ENCODE measurements at regions not wholly inside any gene's neighbourhood (a gene's known extent, or its start where the extent isn't known, plus 50 kb on each side); places are given as distances from the start of the nearest gene placed in this dataset.
"Not testable (repeated sequence)": the region's sequence is repeated elsewhere in the genome, so short reads cannot be mapped to it uniquely, and the experiment has no call there.

DNA sequence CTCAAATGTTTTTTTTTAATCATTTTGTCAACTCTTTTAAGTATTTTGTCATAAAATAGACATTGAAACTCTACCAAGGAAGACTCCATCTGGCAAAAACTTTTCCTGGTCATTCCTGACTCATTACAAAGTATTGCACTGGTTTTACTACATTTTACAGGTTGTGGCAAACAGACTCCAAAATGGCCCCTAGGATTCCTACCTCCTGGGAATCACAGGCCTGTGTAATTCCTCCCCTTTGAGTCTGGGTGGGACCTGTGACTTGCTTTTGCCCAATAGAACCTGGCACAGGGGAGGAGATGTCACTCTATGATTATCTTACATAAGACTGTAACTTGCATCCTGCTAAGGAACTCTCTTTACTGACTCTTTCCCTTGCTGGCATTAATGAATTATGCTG, 123.6 kb upstream of the KCNJ6 start:
- in situ Hi-C loops (cut with HindIII; ENCODE audit: low sequenced_read_pairs), result loop anchor here (10.0 kb wide), 1 partner anchor 115 kb away; no protein-coding TSS in a partner anchor

- in situ Hi-C loops (cut with HindIII; ENCODE audit: low sequenced_read_pairs), result loop anchor here (10.0 kb wide), 1 partner anchor 113 kb away; no protein-coding TSS in a partner anchor
Measured at GRCh38 chr21:38041493-38041892, 125.2 kb upstream of the KCNJ6 start.

GRCh38 chr21:38042246-38042645, 126.0 kb upstream of the KCNJ6 start:
- in situ Hi-C loops (cut with HindIII; ENCODE audit: low sequenced_read_pairs), result loop anchor here (10.0 kb wide), 1 partner anchor 113 kb away; no protein-coding TSS in a partner anchor

GRCh38 chr21:38048167-38048566, 131.9 kb upstream of the KCNJ6 start:
- in situ Hi-C loops (cut with HindIII; ENCODE audit: low sequenced_read_pairs), result loop anchor here (10.0 kb wide), 1 partner anchor 107 kb away; no protein-coding TSS in a partner anchor

- in situ Hi-C loops (cut with HindIII; ENCODE audit: low sequenced_read_pairs), result no loop called here
Measured at GRCh38 chr21:38054334-38054733, 138.1 kb upstream of the KCNJ6 start.

- in situ Hi-C loops (cut with HindIII; ENCODE audit: low sequenced_read_pairs), result no loop called here
Measured at GRCh38 chr21:38056481-38056880, 140.2 kb upstream of the KCNJ6 start.

DNA sequence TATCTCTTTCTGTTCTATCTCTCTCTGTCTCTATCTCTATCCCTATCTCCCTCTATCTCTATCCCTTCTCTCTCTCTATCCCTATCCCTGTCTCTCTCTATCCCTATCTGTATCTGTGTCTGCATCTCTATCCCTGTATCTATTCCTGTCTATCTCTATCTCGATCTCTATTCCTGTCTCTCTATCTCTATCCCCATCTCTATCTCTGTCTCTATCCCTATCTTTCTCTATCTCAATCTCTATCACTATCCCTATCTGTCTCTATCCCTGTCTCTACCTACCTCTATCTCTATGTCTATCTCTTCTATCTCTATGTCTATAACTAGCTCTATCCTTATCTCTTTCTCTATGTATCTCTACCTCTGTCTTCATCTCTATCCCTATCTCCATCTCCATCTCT, 141.4 kb upstream of the KCNJ6 start:
- in situ Hi-C loops (cut with HindIII; ENCODE audit: low sequenced_read_pairs), result no loop called here

DNA sequence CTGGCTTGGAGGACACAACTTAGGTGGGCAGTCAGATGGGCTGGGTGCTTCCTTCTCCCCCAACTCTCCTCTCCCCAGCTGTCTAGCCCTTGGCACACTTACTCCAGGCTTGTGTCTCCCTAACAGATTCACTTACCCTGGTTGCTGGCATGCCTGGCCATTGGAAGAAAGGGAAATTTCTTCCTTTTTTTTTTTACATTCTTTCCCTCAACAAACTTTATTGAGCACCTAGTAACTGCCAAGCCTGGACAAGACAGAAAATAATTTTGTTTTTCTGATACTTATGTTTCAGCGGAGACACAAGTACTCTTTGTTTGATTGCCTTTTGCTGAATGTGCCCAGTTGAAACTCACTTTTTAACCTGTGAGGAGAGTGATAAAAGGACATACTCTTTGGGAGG, 144.3 kb upstream of the KCNJ6 start:
- in situ Hi-C loops (cut with HindIII; ENCODE audit: low sequenced_read_pairs), result no loop called here

DNA sequence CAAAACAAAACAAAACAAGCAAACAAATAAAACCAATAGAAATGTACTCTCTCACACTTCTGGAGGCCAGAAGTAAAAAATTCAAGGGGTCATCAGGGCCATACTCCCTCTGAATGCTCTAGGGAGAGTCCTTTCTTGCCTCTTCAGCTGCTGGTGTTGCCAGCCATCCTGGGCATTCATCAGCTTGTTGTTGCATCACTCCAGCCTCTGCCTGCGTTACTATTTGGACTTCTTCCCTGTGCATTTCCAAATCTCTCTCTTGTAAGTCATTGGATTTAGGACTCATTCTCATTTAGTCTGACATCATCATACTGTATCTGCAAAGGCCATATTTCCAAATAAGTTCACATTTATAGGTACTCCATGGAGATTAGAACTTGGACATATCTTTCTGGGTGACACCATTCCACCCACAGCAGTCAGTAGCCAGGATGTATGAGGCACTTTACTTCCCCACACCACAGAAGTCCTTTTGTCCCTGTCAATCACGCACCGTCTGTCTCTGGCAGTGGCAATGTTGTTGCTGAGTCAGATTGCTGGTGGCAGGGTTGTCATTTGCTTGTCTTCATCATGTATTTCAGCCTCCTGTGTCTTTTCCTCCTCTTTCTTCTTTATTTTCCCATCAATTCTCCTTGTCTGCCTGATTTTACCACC, 151.0 kb upstream of the KCNJ6 start:
- in situ Hi-C loops (cut with HindIII; ENCODE audit: low sequenced_read_pairs), result no loop called here

- in situ Hi-C loops (cut with HindIII; ENCODE audit: low sequenced_read_pairs), result no loop called here
Measured at GRCh38 chr21:38072489-38072888, 156.2 kb upstream of the KCNJ6 start.

- in situ Hi-C loops (cut with HindIII; ENCODE audit: low sequenced_read_pairs), result no loop called here
Measured at GRCh38 chr21:38075833-38076587, 159.8 kb upstream of the KCNJ6 start.

DNA sequence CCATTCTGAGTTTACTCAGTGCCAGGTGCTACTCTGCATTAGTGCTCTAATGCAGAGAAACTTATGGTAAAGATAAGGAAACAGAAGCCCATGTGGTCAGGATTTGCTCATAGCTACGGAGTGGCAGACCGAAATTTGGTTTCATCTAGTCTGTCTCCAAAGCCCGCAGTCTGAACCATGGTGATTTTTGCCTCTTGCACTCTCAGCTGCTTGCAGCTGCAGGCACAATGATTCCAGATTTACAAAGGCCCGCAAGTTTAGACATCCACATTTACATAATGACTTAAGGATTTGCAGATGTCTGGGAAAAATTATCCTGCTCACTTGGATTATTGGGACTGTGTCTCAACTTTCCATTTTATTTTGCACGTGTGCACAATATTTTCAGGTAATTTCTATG, 161.3 kb upstream of the KCNJ6 start:
- in situ Hi-C loops (cut with HindIII; ENCODE audit: low sequenced_read_pairs), result no loop called here

GRCh38 chr21:38080888-38081287, 164.6 kb upstream of the KCNJ6 start:
- in situ Hi-C loops (cut with HindIII; ENCODE audit: low sequenced_read_pairs), result no loop called here

- in situ Hi-C loops (cut with HindIII; ENCODE audit: low sequenced_read_pairs), result no loop called here
Measured at GRCh38 chr21:38081708-38082107, 165.5 kb upstream of the KCNJ6 start.

DNA sequence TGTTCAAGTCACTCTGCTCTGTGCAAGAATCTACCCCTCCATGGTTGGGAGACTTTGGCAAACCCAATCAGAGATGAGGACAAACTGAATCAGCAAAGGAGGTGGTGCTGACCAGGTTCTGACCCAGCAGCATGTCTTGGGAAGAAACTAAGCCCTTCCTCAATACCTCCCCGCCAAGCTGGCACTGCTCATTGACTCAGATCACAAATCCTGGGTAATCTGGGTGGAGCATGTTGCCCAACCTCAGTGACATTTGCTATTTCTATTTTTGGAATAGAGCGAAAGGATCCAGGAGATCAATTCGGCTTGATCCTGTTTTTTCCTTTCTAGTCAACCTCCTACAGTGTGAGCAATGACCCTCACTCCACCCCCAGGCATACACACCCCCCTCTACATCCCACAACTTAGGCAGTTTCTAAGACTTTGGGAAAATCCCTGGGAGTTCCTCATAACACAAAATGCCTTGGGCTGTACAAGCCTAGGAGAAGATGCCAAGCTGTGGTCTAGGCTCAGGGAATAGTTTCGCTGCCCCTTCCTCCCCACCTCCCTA, 166.8 kb upstream of the KCNJ6 start:
- in situ Hi-C loops (cut with HindIII; ENCODE audit: low sequenced_read_pairs), result no loop called here

DNA sequence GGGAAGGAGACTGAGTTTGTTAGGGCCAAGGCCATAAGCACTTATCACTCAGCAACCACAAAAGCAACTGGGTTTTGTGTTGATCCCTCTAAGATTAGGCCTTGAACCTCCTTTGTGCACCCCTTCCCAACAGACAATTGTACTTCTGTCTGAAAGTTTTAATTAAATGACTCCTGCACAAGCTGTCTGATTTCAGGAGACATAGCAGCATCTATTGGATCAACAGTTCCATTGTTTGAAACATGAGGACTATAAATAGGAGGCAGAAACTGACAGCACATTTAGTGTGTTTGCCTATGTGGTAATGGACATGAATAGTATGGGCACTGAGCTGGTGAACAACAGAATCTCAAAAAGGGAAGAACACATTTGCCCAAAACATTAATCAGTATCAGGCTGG, 167.3 kb upstream of the KCNJ6 start:
- in situ Hi-C loops (cut with HindIII; ENCODE audit: low sequenced_read_pairs), result no loop called here

GRCh38 chr21:38086580-38086979, 170.2 kb upstream of the KCNJ15 start:
- in situ Hi-C loops (cut with HindIII; ENCODE audit: low sequenced_read_pairs), result no loop called here

DNA sequence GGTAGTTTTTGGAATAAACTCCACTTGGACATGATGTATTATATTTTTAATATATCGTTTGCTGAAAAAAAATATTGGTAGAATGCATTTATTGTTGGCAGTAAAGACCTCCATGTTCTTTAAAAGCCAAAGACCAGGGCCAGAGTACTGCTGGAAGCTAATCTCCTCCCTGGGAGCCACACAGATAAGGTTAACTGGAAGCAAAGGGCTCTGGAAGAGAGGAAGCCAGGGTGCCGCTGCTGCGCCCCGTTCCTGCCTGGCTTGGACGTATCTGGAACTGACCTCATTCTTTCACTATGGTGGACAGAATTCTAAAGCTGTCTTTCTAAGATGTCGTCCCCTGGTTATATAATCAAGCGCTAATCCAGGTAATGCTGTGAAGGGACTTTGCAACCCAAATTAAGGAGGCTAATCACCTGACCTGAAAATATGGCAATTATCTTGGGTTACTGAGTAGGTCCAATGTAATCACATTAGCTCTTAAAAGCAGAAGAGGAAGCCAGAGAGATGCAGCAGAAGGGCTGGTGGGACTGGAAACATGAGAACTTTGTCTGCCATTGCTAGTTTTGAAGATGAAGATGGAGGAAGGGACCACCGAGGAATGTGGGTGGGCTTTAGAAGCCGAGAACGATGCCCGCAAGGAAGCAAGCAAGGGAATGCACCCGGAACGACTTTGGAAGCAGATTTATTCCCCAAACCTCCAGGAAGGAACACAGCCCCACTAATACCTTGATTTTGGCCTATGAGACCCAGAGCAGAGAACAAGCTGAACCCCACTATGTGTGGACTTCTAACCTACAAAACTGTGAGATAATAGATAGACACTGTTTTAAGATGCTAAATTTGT, 167.7 kb upstream of the KCNJ15 start:
- in situ Hi-C loops (cut with HindIII; ENCODE audit: low sequenced_read_pairs), result no loop called here

GRCh38 chr21:38089763-38090046, 167.1 kb upstream of the KCNJ15 start:
- in situ Hi-C loops (cut with HindIII; ENCODE audit: low sequenced_read_pairs), result no loop called here

DNA sequence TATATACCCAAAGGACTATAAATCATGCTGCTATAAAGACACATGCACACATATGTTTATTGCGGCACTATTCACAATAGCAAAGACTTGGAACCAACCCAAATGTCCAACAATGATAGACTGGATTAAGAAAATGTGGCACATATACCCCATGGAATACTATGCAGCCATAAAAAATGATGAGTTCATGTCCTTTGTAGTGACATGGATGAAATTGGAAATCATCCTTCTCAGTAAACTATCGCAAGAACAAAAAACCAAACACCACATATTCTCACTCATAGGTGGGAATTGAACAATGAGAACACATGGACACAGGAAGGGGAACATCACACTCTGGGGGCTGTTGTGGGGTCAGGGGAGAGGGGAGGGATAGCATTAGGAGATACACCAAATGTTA, 165.7 kb upstream of the KCNJ15 start:
- in situ Hi-C loops (cut with HindIII; ENCODE audit: low sequenced_read_pairs), result not testable (repeated sequence)

DNA sequence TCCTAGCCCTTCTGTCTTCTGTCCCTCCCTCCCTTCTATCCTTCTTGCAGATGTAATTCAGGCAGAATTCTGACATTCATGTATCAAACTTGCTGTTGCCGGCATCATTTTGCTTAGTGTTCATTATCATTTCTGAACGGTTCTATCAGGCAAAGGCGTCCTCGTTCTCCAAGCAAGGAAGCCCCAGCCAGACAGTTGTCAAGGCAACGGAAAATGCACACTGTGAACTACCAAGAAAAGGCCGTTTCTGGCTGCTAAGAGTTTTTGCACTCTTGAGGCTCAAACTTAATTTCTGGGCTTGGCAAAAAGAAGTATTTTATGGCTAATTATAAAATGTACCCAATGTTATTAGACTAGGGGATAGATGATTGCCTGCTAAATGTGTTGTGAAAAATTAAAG, 164.7 kb upstream of the KCNJ15 start:
- in situ Hi-C loops (cut with HindIII; ENCODE audit: low sequenced_read_pairs), result no loop called here

All from endothelial cell of hepatic sinusoid (primary cell).